Fibroblast of mammary gland (primary cell): ENCODE measurements at regions not wholly inside any gene's neighbourhood (a gene's known extent, or its start where the extent isn't known, plus 50 kb on each side); places are given as distances from the start of the nearest gene placed in this dataset.

Experiments used
- DNase-seq: peaks from one replicate; pipeline ENCODE4 v3.0.0-alpha.2; 2010; ENCODE audit warnings: low read depth
- H3K4me3 ChIP-seq: 2 replicates; pipeline ENCODE4 v1.5.1; 2011; ENCODE audit warnings: low read depth, mild to moderate bottlenecking, low read length, moderate library complexity; ENCODE audit not compliant: control insufficient read depth
- TF ChIP-seq, protein P1 (sequence below): conservative IDR thresholded peaks from 2 replicates; pipeline ENCODE4 v1.5.1; 2011; ENCODE audit warnings: low read depth, low read length, inconsistent platforms; ENCODE audit not compliant: control insufficient read depth, insufficient read depth

GRCh38 chr6:23531666-23532065, 594.3 kb upstream of the NRSN1 start:
- H3K4me3 ChIP-seq, result no peak overlapping the region
- no peak for DNase-seq
- TF ChIP-seq, protein P1, sequence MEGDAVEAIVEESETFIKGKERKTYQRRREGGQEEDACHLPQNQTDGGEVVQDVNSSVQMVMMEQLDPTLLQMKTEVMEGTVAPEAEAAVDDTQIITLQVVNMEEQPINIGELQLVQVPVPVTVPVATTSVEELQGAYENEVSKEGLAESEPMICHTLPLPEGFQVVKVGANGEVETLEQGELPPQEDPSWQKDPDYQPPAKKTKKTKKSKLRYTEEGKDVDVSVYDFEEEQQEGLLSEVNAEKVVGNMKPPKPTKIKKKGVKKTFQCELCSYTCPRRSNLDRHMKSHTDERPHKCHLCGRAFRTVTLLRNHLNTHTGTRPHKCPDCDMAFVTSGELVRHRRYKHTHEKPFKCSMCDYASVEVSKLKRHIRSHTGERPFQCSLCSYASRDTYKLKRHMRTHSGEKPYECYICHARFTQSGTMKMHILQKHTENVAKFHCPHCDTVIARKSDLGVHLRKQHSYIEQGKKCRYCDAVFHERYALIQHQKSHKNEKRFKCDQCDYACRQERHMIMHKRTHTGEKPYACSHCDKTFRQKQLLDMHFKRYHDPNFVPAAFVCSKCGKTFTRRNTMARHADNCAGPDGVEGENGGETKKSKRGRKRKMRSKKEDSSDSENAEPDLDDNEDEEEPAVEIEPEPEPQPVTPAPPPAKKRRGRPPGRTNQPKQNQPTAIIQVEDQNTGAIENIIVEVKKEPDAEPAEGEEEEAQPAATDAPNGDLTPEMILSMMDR, result no peak

- no peak overlapping the region for H3K4me3 ChIP-seq
- peak; percentile 65 for DNase-seq
- TF ChIP-seq, protein P1, result no peak
Measured at GRCh38 chr6:23532227-23532626, 593.8 kb upstream of the NRSN1 start.

GRCh38 chr6:23533311-23533710, 592.7 kb upstream of the NRSN1 start:
- no peak for DNase-seq
- H3K4me3 ChIP-seq, result no peak overlapping the region
- TF ChIP-seq, protein P1, result no peak

DNA sequence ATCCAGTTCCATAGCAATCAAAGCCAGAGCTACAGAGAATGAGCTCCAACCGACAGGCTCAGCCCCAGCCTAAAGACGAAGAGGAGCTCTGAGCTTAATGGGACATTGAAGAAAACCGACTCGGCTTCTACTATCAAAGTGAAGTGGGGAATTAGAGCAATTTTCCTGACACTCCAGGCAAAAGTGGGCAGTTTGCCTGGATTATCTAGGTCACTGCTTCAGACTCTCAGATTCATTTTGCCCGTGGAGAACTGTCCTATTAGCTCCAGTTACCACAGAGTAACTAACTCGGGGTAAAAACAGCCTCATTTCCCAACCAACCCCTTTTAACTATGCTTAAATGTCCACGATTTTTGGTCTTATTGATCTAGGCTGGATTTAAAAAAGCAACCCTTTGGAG, 592.1 kb upstream of the NRSN1 start:
- DNase-seq, result peak; percentile 65
- no peak overlapping the region for H3K4me3 ChIP-seq
- TF ChIP-seq, protein P1, result no peak

- TF ChIP-seq, protein P1, result no peak
- H3K4me3 ChIP-seq, result no peak overlapping the region
- peak; percentile 69 for DNase-seq
Measured at GRCh38 chr6:23534351-23534750, 591.7 kb upstream of the NRSN1 start.

- DNase-seq, result peak; percentile 76
Measured at GRCh38 chr6:23535101-23535500, 590.9 kb upstream of the NRSN1 start.

More at GRCh38 chr6:23535101-23535500, 590.9 kb upstream of the NRSN1 start:
- TF ChIP-seq, protein P1, result no peak
- no peak overlapping the region for H3K4me3 ChIP-seq
